ENCODE measurements at regions not wholly inside any gene's neighbourhood (a gene's known extent, or its start where the extent isn't known, plus 50 kb on each side); places are given as distances from the start of the nearest gene placed in this dataset.

DNA sequence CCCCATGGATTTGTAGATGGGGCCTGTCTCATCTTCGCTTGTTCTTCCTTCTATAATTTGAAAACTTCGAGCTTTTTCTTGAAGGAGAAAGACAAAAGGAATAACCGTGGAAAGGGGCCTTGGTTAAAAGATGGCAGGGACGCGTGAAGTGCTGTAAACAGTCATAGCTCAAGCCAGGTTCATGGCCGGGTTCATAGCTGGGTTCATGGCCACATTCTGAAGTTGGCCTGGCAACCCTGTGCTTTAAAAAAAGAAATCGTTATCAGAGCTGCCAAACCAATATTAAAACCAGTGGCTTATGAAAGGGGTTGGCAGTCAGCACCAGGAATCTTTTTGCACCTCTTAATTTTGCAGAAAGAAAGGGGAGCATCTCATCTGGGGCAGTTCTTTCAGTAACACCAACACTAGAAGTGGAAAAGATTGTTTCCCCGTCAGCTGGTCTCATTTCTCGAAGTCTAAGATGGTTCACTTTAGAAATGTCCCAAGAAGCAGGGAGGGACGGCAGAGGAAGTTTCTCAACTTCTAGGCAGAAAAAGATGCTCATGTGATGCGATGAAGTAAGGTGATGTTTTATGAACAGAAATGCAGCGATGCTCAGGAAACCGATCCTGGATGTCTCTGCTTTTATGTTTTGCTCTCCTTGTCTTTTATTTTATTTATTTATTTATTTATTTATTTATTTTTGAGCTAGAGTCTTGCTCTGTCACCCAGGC, 193.1 kb upstream of the TBX3 start:
- no peak overlapping the region for H3K4me2 ChIP-seq
- H3K4me3 ChIP-seq = no peak overlapping the region
- H3K27ac ChIP-seq = no peak overlapping the region
- peaks cover 12% of the 10 kb centered on the region for H3K4me1 ChIP-seq
- H3K9me3 ChIP-seq = no peaks in the 10 kb centered on the region
- H3K27me3 ChIP-seq = no peaks in the 10 kb centered on the region
- no peak for TF ChIP-seq Cebpa-rat (IDR thresholded peaks at IDR 0.05)
- H3K9ac ChIP-seq = no peak overlapping the region
- no peaks in the 10 kb centered on the region for H3K36me3 ChIP-seq
- no peaks in the 10 kb centered on the region for H4K20me1 ChIP-seq

DNA sequence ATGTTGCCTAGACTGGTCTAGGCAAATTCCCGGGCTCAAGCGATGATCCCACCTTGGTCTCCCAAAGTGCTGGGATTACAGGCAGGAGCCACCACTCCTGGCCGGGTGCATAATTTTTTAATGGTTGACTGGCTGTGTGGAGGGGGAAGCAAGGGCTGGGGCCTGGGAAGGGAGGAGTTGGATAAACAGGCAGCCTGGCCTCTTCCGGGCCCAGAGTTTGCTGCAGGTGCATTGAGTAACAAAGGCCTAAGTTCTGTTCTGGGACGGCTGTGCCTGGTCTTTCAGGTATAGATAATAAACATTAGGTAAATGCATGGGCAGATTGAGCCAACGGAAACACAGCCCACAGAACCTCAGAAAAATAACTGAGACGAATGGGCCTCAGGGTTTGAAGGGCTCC, 191.3 kb upstream of the TBX3 start:
- no peaks in the 10 kb centered on the region for H3K27me3 ChIP-seq
- no peak overlapping the region for H3K9ac ChIP-seq
- H3K36me3 ChIP-seq = no peaks in the 10 kb centered on the region
- no peak overlapping the region for H3K4me3 ChIP-seq
- no peak overlapping the region for H3K27ac ChIP-seq
- H4K20me1 ChIP-seq = no peaks in the 10 kb centered on the region
- H3K4me2 ChIP-seq = no peak overlapping the region
- H3K9me3 ChIP-seq = no peaks in the 10 kb centered on the region
- peaks cover 12% of the 10 kb centered on the region for H3K4me1 ChIP-seq
- TF ChIP-seq Cebpa-rat (IDR thresholded peaks at IDR 0.05) = no peak

DNA sequence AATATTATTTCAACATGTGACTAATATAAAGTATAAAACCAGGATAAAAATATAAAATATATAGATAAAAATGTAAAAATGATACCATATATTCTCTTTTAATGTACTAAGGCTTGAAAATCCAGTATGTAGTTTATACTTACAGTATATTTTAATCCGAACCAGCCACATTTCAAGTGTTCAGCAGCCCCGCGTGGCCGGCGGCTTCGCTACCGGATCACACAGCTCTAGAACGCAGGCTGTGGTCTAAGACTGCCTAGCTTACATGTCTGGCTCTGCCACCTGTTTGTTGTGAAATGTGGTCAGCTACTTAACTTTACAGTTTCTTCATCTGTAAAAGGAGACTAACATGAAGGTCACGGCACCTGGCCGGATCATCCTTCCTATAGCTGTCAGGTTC, 189.7 kb upstream of the TBX3 start:
- no peak for TF ChIP-seq Cebpa-rat (IDR thresholded peaks at IDR 0.05)
- H3K27me3 ChIP-seq = no peaks in the 10 kb centered on the region
- no peaks in the 10 kb centered on the region for H4K20me1 ChIP-seq
- no peak overlapping the region for H3K4me2 ChIP-seq
- H3K9me3 ChIP-seq = no peaks in the 10 kb centered on the region
- H3K36me3 ChIP-seq = no peaks in the 10 kb centered on the region
- H3K9ac ChIP-seq = no peak overlapping the region
- H3K4me3 ChIP-seq = no peak overlapping the region
- H3K4me1 ChIP-seq = peaks cover 12% of the 10 kb centered on the region
- H3K27ac ChIP-seq = no peak overlapping the region

DNA sequence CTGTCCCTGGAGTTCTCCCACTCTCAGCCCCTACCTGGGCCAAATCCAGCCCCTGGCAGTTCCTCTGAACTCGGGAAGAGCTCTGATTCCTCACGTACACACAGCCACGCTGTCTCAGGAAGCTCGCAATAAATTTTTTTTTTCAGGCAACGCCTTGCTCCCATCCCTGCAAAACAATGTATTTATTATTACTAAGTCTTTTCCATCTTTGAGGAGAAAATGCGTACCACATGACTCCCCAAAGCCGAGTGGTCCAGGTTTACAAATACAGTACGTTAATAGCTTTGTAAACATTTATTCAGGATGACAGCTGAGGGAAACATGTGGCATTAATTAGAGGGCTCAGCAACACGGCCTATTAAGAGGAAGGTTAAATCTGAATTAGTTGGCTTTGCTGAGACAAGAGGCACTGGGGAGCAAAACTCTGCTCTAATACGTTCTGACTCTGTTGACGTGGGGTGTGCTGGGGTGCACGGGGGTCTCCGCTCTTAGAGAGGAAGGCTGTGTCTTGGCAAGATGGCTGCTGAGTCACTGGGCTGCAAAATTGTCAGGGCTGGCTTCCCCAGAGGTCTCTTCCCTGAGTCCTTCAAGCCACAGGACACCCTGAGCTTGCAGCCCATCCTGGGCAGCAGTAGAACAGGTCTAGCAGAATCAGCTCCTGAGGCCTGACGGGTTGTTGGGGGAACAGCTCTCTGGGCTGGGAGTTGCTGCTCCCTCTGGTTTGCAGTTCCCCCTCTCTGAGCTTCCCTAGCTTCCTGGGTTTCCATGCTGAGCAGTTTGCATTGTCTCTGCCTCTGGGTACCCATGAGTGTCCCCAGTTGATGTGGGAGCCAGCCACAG, 185.2 kb upstream of the TBX3 start:
- Histone ChIP-seq H3K4me2 (no peak overlapping the region), H3K4me3 (no peak overlapping the region), H4K20me1 (no peaks in the 10 kb centered on the region), H3K27me3 (no peaks in the 10 kb centered on the region), H3K27ac (no peak overlapping the region), H3K9me3 (no peaks in the 10 kb centered on the region), H3K4me1 (peaks cover 6% of the 10 kb centered on the region), H3K36me3 (no peaks in the 10 kb centered on the region), H3K9ac (no peak overlapping the region)
- TF ChIP-seq Cebpa-rat (IDR thresholded peaks at IDR 0.05) = no peak

DNA sequence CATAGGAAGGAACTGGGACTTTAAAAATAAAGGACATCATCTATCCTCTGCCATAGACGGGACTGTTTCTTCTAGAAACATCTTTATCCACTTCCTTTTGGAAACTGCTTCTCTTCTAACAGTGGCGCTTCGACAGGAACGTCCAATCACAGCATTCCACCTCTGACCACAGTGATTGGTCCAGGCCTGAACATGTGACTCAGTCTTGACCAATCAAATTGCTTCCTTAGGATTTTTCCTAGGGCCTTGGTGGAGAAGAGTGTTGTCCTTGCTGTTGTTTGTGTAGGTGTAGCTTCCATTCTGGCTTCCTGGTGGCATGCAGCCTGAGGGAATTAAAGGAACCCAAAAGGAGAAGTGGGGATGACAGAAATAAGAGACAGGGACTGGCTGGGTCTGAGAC, 182.4 kb upstream of the TBX3 start:
- Histone ChIP-seq H3K27me3 (no peaks in the 10 kb centered on the region), H3K4me1 (no peaks in the 10 kb centered on the region), H3K9ac (no peak overlapping the region), H3K4me2 (no peak overlapping the region), H4K20me1 (no peaks in the 10 kb centered on the region), H3K27ac (no peak overlapping the region), H3K4me3 (no peak overlapping the region), H3K9me3 (no peaks in the 10 kb centered on the region), H3K36me3 (no peaks in the 10 kb centered on the region)
- TF ChIP-seq Cebpa-rat (IDR thresholded peaks at IDR 0.05) = no peak

DNA sequence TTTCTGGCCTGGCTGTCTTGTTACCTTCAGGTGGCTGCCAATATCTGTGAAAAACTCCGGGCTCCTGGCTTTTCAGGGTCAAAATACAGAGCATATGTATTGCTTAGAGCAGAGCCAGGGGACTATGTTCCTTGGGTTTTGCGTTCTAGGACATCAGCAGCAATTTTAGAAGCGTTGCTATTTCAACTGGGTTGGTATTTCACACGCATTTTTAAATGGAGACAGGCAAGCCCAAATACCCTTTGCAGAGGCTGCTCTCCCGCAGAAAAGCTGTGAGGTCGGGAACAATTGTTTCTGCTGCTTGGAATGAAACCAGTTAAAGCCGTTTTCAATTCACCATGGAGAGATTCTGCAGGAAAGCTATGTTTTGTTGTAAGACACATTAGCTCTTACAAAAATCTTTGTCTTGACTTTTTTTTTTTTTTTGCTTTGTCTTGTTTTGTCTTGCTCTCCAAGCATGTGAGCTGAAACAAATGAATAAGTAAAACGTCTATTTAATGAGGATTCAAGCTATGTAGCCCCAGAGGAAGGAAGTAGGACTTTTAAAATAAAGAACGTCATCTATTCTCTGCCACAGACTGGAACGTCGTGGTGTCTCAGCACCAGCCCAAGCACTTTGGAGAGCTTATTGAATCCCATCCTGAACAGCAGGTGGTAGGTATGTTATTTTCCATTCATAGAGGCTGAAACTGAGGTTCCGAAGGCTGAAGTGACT, 181.0 kb upstream of the TBX3 start:
- H3K4me2 ChIP-seq = no peak overlapping the region
- no peak overlapping the region for H3K27ac ChIP-seq
- no peaks in the 10 kb centered on the region for H3K4me1 ChIP-seq
- no peaks in the 10 kb centered on the region for H3K27me3 ChIP-seq
- no peaks in the 10 kb centered on the region for H3K9me3 ChIP-seq
- H3K36me3 ChIP-seq = no peaks in the 10 kb centered on the region
- no peak overlapping the region for H3K9ac ChIP-seq
- no peak overlapping the region for H3K4me3 ChIP-seq
- no peak for TF ChIP-seq Cebpa-rat (IDR thresholded peaks at IDR 0.05)
- no peaks in the 10 kb centered on the region for H4K20me1 ChIP-seq

DNA sequence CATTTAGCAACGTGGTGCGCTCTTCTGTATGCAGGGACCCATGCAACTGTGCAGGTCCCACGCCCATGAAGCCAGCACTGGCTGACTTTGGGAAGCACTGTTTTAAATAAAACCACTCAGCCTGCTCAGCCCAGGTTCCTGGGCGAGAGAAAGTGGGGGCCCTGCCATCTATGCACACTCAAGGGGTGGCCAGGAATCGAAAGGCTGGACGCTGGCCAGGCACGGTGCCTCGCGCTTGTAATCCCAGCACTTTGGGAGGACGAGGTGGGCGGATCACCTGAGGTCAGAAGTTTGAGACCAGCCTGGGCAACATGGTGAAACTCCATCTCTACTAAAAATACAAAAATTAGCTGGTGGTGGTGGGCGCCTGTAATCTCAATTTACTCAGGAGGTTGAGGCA, 179.9 kb upstream of the TBX3 start:
- Histone ChIP-seq H3K9me3 (no peaks in the 10 kb centered on the region), H4K20me1 (no peaks in the 10 kb centered on the region), H3K4me1 (no peaks in the 10 kb centered on the region), H3K27ac (no peak overlapping the region), H3K4me3 (no peak overlapping the region), H3K9ac (no peak overlapping the region), H3K36me3 (no peaks in the 10 kb centered on the region), H3K27me3 (no peaks in the 10 kb centered on the region), H3K4me2 (no peak overlapping the region)
- TF ChIP-seq Cebpa-rat (IDR thresholded peaks at IDR 0.05) = no peak

DNA sequence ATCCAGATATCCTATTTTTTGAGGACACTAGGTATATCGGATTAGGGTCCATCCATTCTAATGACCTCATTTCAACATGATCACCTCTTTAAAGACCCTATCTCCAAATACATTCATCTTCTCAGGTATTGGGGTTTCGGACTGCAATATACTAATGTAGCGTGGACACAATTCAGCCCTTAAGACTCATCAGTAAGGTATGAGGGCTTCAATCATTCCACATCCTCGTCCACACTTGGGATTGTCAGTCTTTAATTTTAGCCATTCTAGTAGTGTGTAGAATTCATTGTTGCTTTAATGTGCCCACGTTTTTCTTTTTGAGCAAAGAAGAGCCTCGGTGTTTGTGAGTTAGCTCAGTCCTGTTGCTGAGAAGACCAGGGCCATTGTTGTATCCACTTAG, 177.0 kb upstream of the TBX3 start:
- Histone ChIP-seq H3K4me2 (no peak overlapping the region), H4K20me1 (no peaks in the 10 kb centered on the region), H3K9me3 (no peaks in the 10 kb centered on the region), H3K9ac (no peak overlapping the region), H3K36me3 (no peaks in the 10 kb centered on the region), H3K27me3 (no peaks in the 10 kb centered on the region), H3K27ac (no peak overlapping the region), H3K4me3 (no peak overlapping the region), H3K4me1 (no peaks in the 10 kb centered on the region)
- TF ChIP-seq Cebpa-rat (IDR thresholded peaks at IDR 0.05) = no peak

DNA sequence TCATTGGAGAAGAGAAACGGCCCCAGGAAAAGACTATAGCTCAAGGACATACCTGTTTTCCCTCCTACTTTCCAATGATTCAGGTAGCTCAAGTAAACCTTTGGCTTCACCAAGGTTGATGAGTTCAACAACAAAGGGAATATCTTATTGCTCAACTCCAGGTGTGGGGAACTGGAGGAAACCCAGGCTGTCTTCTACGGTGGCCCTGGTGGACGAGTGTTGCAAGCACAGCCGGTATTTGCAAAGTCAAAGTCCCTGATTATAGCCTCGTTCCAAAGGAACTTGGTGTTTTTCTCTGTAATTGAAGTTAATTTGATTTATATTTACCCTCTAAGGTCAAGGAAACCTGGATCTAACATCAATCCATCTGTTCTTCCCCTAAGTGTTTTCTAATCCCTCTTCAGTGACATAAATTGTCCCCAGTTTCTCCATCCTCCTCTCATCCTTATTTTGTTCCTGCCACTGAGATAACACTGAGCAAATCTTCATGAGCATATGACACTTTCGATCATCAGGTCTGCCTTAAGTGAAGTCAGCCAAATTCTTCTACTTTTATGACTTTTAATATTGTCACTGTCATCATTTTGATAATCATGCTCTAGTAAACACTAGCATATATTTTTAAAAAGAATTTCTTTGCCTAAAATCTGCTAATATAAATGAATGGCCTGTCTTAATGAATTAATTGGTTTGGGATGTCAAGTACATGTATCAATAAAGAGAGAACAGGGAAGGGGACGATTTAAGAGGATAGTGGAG, 174.6 kb upstream of the TBX3 start:
- no peak overlapping the region for H3K4me2 ChIP-seq
- no peaks in the 10 kb centered on the region for H4K20me1 ChIP-seq
- H3K4me1 ChIP-seq = no peaks in the 10 kb centered on the region
- H3K4me3 ChIP-seq = no peak overlapping the region
- TF ChIP-seq Cebpa-rat (IDR thresholded peaks at IDR 0.05) = no peak
- H3K27me3 ChIP-seq = no peaks in the 10 kb centered on the region
- H3K9me3 ChIP-seq = peaks cover 13% of the 10 kb centered on the region
- no peaks in the 10 kb centered on the region for H3K36me3 ChIP-seq
- no peak overlapping the region for H3K9ac ChIP-seq
- H3K27ac ChIP-seq = no peak overlapping the region

Data from BLaER1 (cell line).